ENCODE measurements at regions not wholly inside any gene's neighbourhood (a gene's known extent, or its start where the extent isn't known, plus 50 kb on each side); places are given as distances from the start of the nearest gene placed in this dataset.
"Not testable (repeated sequence)": the region's sequence is repeated elsewhere in the genome, so short reads cannot be mapped to it uniquely, and the experiment has no call there.

GRCh38 chr21:6093870-6094269 is 4427.5 kb upstream of the TPTE start:
- DNase-seq (ENCODE audit: low spot score), result not testable (repeated sequence)

GRCh38 chr21:6095304-6095703 is 4426.1 kb upstream of the TPTE start:
- not testable (repeated sequence) for DNase-seq (ENCODE audit: low spot score)

GRCh38 chr21:6096560-6097424 is 4424.6 kb upstream of the TPTE start:
- not testable (repeated sequence) for DNase-seq (ENCODE audit: low spot score)

- DNase-seq (ENCODE audit: low spot score), result not testable (repeated sequence)
Observed at GRCh38 chr21:6097736-6098135, 4423.6 kb upstream of the TPTE start.

GRCh38 chr21:6098191-6098935 is 4423.0 kb upstream of the TPTE start:
- DNase-seq (ENCODE audit: low spot score), result peak; percentile 20

- DNase-seq (ENCODE audit: low spot score), result not testable (repeated sequence)
Observed at GRCh38 chr21:6101588-6101987, 4419.8 kb upstream of the TPTE start.

- DNase-seq (ENCODE audit: low spot score), result not testable (repeated sequence)
Observed at GRCh38 chr21:6104546-6104945, 4416.8 kb upstream of the TPTE start.

GRCh38 chr21:6106686-6107567 is 4414.5 kb upstream of the TPTE start:
- peak; percentile 36 for DNase-seq (ENCODE audit: low spot score)

GRCh38 chr21:6108894-6109293 is 4412.5 kb upstream of the TPTE start:
- DNase-seq (ENCODE audit: low spot score), result not testable (repeated sequence)

- peak; percentile 51 for DNase-seq (ENCODE audit: low spot score)
Observed at GRCh38 chr21:6109774-6110173, 4411.6 kb upstream of the TPTE start.

GRCh38 chr21:6110716-6111343 is 4410.6 kb upstream of the TPTE start:
- not testable (repeated sequence) for DNase-seq (ENCODE audit: low spot score)

- DNase-seq (ENCODE audit: low spot score), result peak; percentile 44
Observed at GRCh38 chr21:6111354-6111753, 4410.0 kb upstream of the TPTE start.

- DNase-seq (ENCODE audit: low spot score), result not testable (repeated sequence)
Observed at GRCh38 chr21:6118336-6118735, 4403.0 kb upstream of the TPTE start.

- not testable (repeated sequence) for DNase-seq (ENCODE audit: low spot score)
Observed at GRCh38 chr21:6120863-6121262, 4400.5 kb upstream of the TPTE start.

GRCh38 chr21:6122629-6123028 is 4398.8 kb upstream of the TPTE start:
- not testable (repeated sequence) for DNase-seq (ENCODE audit: low spot score)

GRCh38 chr21:6123224-6123623 is 4398.2 kb upstream of the TPTE start:
- not testable (repeated sequence) for DNase-seq (ENCODE audit: low spot score)

- DNase-seq (ENCODE audit: low spot score), result not testable (repeated sequence)
Observed at GRCh38 chr21:6125549-6126240, 4395.7 kb upstream of the TPTE start.

GRCh38 chr21:6126976-6127732 is 4394.2 kb upstream of the TPTE start:
- peak; percentile 44 for DNase-seq (ENCODE audit: low spot score)

GRCh38 chr21:6130734-6131133 is 4390.6 kb upstream of the TPTE start:
- not testable (repeated sequence) for DNase-seq (ENCODE audit: low spot score)

GRCh38 chr21:6133373-6133772 is 4388.0 kb upstream of the TPTE start:
- DNase-seq (ENCODE audit: low spot score), result not testable (repeated sequence)
